ENCODE measurements at regions not wholly inside any gene's neighbourhood (a gene's known extent, or its start where the extent isn't known, plus 50 kb on each side); places are given as distances from the start of the nearest gene placed in this dataset.

DNA sequence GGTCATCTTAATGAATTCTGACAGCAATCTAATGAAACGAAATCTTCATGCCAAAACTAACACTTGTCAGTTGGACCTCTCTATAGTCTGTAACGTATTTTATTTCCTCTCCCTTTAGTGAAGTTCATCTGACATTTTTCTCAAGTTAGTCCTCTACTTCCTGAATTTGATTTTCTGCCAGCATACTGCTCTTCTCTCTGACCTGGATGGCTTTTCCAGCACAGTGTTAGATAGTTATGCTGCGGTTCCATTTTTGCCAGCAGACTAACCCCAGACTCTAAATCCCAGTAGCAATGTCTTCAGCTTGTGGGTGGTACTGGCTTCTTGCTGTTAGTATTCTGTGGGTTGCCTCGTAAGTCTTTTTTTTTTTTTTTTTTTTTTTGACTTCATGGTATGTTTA is 146.7 kb upstream of the VEGFC start:
- TF ChIP-seq POLR2A (IDR thresholded peaks at IDR 0.05; ENCODE audit: extremely low read depth, insufficient read length) (no peak), MYC (IDR thresholded peaks at IDR 0.05; ENCODE audit: low read depth, low read length) (no peak)
- TF ChIP-seq, protein P1, sequence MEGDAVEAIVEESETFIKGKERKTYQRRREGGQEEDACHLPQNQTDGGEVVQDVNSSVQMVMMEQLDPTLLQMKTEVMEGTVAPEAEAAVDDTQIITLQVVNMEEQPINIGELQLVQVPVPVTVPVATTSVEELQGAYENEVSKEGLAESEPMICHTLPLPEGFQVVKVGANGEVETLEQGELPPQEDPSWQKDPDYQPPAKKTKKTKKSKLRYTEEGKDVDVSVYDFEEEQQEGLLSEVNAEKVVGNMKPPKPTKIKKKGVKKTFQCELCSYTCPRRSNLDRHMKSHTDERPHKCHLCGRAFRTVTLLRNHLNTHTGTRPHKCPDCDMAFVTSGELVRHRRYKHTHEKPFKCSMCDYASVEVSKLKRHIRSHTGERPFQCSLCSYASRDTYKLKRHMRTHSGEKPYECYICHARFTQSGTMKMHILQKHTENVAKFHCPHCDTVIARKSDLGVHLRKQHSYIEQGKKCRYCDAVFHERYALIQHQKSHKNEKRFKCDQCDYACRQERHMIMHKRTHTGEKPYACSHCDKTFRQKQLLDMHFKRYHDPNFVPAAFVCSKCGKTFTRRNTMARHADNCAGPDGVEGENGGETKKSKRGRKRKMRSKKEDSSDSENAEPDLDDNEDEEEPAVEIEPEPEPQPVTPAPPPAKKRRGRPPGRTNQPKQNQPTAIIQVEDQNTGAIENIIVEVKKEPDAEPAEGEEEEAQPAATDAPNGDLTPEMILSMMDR (IDR thresholded peaks at IDR 0.05; ENCODE audit: low read depth, low read length), result no peak
- TF ChIP-seq, protein P2, sequence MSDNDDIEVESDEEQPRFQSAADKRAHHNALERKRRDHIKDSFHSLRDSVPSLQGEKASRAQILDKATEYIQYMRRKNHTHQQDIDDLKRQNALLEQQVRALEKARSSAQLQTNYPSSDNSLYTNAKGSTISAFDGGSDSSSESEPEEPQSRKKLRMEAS (IDR thresholded peaks at IDR 0.05; ENCODE audit: low read depth, low read length), result no peak
- no peak overlapping the region for H3K4me3 ChIP-seq (ENCODE audit: low read depth, low read length)
- no peak for DNase-seq (ENCODE audit: low read depth)

DNA sequence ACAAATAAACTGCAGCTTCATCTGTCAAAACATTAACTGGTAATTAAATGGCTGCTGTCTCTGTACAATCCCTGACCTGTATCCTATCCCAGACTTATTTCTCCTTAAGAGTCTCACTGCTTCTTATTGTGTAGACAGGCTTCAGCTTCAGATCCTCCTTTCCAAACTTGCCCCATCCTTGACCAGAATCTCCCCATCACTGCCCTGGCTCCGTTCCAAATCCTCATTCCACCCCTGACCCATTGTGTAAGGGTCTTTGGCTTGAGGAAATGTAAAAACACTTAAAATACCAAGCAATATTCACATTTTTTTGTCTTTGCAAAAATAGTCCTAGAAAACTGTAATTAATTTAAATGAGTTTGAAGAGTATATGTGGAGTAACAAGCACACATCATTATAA is 152.6 kb upstream of the VEGFC start:
- DNase-seq (ENCODE audit: low read depth), result no peak
- no peak for TF ChIP-seq POLR2A (IDR thresholded peaks at IDR 0.05; ENCODE audit: extremely low read depth, insufficient read length)
- TF ChIP-seq, protein P1 (IDR thresholded peaks at IDR 0.05; ENCODE audit: low read depth, low read length), result no peak
- TF ChIP-seq, protein P2 (IDR thresholded peaks at IDR 0.05; ENCODE audit: low read depth, low read length), result no peak
- no peak for TF ChIP-seq MYC (IDR thresholded peaks at IDR 0.05; ENCODE audit: low read depth, low read length)
- no peak overlapping the region for H3K4me3 ChIP-seq (ENCODE audit: low read depth, low read length)

DNA sequence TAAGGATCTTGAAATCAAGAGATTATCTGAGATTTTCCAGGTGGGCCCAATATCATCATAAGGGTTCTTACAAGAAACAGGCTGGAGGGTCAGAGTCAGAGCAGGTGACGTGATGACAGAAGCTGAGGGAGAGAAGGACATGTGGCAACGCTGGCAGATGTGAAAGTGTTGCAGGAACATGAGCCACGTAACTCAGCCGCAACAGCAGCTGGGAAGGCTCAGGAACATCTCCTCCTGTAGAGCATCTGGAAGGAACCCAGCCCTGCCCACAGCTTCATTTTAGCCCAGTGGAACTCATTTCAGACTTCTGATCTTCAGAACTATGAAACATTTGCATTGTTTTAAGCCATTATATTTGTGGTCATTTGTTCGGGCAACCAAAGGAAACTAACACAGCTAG is 156.3 kb upstream of the VEGFC start:
- TF ChIP-seq, protein P2 (IDR thresholded peaks at IDR 0.05; ENCODE audit: low read depth, low read length), result no peak
- TF ChIP-seq, protein P1 (IDR thresholded peaks at IDR 0.05; ENCODE audit: low read depth, low read length), result no peak
- TF ChIP-seq MYC (IDR thresholded peaks at IDR 0.05; ENCODE audit: low read depth, low read length) (no peak), POLR2A (IDR thresholded peaks at IDR 0.05; ENCODE audit: extremely low read depth, insufficient read length) (no peak)
- DNase-seq (ENCODE audit: low read depth), result no peak
- H3K4me3 ChIP-seq (ENCODE audit: low read depth, low read length), result no peak overlapping the region

DNA sequence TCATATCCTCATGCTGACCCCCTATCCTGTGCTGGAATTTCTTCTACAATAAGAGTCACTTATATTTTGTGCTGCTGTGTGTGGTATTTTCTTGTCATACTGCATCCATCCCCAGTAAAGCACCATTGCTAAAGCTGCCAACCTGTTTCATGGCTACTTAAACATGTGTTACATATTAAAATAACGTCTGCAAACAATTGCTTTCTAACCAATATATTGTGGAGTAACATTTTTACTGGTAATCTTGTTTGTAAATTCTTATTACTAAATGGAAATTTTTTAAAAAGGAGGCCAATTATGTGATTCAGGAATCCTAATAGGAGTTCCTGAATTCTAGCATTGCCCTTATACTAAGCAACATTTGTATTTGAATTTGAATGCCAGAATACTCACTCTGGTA is 160.3 kb upstream of the VEGFC start:
- no peak for DNase-seq (ENCODE audit: low read depth)
- no peak overlapping the region for H3K4me3 ChIP-seq (ENCODE audit: low read depth, low read length)
- TF ChIP-seq, protein P1 (IDR thresholded peaks at IDR 0.05; ENCODE audit: low read depth, low read length), result no peak
- TF ChIP-seq MYC (IDR thresholded peaks at IDR 0.05; ENCODE audit: low read depth, low read length) (no peak), POLR2A (IDR thresholded peaks at IDR 0.05; ENCODE audit: extremely low read depth, insufficient read length) (no peak)
- TF ChIP-seq, protein P2 (IDR thresholded peaks at IDR 0.05; ENCODE audit: low read depth, low read length), result no peak

DNA sequence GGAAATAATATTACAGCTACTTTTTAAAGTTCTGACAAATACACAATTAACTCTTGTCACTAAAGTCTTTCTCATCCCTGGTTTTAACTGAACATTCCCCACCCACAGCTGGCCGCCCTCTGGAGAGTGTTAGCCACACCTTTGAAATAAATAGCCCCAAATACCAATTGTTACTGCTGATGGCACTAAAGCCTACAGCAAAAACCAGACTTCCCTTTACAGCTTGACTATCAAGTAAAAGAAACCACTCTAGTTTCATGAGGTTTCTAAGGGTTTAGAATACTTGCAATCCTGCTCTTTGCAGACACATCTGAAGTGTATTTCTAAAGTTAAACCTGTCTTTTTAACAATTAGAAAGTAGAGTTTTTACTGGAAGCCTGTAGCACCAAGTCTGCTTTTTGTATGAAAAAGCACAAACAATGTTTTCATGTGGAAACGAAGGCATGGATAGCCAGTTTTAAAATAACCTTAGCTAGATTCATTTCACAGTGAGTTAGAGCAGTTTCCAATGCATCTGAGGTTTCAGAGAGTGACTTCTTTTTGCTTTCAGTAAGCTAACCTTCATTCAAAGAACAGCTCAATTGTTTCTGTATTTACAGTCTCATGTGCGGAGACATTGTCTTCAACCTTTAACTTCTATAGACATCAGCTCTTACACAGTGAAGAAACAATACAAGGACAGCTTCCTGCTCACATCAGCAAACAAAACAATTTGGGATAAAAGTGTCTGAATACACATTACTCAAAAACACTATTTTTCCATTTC is 164.8 kb upstream of the VEGFC start:
- DNase-seq (ENCODE audit: low read depth), result no peak
- no peak overlapping the region for H3K4me3 ChIP-seq (ENCODE audit: low read depth, low read length)
- TF ChIP-seq, protein P1 (IDR thresholded peaks at IDR 0.05; ENCODE audit: low read depth, low read length), result no peak
- TF ChIP-seq, protein P2 (IDR thresholded peaks at IDR 0.05; ENCODE audit: low read depth, low read length), result no peak
- TF ChIP-seq MYC (IDR thresholded peaks at IDR 0.05; ENCODE audit: low read depth, low read length) (no peak), POLR2A (IDR thresholded peaks at IDR 0.05; ENCODE audit: extremely low read depth, insufficient read length) (no peak)

Measured in NB4 (cell line).